ENCODE measurements at regions not wholly inside any gene's neighbourhood (a gene's known extent, or its start where the extent isn't known, plus 50 kb on each side); places are given as distances from the start of the nearest gene placed in this dataset.
A peak's percentile ranks its signal among the peaks of the same experiment; 100 is the strongest.

DNA sequence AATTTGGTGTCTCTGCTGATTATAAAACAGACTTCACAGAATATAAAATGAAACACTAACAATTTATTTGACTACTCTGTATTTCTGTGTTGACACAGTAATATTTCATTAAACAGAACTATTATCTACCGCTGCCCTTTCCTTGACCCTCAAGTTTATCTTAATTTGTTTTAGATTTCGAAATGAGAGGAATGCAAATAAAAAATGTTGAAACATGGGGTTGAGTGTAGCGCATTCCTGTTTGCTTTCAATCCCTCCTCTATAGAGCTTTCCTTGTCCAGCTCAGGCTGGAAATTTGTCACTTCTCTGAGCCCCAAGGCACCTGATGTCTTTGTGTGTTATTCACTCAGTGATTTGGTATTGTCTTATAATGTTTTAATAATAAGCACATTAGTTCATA is 550.2 kb downstream of the ZBBX start (continued):
- no peak for TF ChIP-seq ZNF407 (CRISPR knock-in tag; IDR thresholded peaks at IDR 0.05; ENCODE audit: not compliant biosample characterization)
- TF ChIP-seq HES4 (CRISPR knock-in tag; IDR thresholded peaks at IDR 0.05; ENCODE audit: borderline replicate concordance): no peak
- TF ChIP-seq LRRFIP1 (CRISPR knock-in tag; conservative IDR thresholded peaks at IDR 0.05): no peak
- TF ChIP-seq CHD4 (IDR thresholded peaks at IDR 0.05; ENCODE audit: borderline replicate concordance, low read length): no peak; the same call in 1 of the 2 replicates
- peak; percentile 54; the same call in 1 of the 2 replicates for TF ChIP-seq ZNF749 (CRISPR knock-in tag; IDR thresholded peaks at IDR 0.05; ENCODE audit: borderline replicate concordance)
- TF ChIP-seq, protein P1, sequence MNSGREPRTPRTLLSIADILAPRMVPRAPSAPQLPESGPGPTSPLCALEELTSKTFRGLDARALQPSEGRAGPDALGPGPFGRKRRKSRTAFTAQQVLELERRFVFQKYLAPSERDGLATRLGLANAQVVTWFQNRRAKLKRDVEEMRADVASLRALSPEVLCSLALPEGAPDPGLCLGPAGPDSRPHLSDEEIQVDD (CRISPR knock-in tag; IDR thresholded peaks at IDR 0.05; ENCODE audit: borderline replicate concordance): no peak
- TF ChIP-seq, protein P2, sequence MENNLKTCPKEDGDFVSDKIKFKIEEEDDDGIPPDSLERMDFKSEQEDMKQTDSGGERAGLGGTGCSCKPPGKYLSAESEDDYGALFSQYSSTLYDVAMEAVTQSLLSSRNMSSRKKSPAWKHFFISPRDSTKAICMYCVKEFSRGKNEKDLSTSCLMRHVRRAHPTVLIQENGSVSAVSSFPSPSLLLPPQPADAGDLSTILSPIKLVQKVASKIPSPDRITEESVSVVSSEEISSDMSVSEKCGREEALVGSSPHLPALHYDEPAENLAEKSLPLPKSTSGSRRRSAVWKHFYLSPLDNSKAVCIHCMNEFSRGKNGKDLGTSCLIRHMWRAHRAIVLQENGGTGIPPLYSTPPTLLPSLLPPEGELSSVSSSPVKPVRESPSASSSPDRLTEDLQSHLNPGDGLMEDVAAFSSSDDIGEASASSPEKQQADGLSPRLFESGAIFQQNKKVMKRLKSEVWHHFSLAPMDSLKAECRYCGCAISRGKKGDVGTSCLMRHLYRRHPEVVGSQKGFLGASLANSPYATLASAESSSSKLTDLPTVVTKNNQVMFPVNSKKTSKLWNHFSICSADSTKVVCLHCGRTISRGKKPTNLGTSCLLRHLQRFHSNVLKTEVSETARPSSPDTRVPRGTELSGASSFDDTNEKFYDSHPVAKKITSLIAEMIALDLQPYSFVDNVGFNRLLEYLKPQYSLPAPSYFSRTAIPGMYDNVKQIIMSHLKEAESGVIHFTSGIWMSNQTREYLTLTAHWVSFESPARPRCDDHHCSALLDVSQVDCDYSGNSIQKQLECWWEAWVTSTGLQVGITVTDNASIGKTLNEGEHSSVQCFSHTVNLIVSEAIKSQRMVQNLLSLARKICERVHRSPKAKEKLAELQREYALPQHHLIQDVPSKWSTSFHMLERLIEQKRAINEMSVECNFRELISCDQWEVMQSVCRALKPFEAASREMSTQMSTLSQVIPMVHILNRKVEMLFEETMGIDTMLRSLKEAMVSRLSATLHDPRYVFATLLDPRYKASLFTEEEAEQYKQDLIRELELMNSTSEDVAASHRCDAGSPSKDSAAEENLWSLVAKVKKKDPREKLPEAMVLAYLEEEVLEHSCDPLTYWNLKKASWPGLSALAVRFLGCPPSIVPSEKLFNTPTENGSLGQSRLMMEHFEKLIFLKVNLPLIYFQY (CRISPR knock-in tag; IDR thresholded peaks at IDR 0.05; ENCODE audit: borderline replicate concordance): 0 out of 2 replicates have a peak, but pooled peaks have one; percentile 22
- 0 out of 2 replicates have a peak, but pooled peaks have one; percentile 48 for TF ChIP-seq ZNF335 (CRISPR knock-in tag; IDR thresholded peaks at IDR 0.05)
- no peak for TF ChIP-seq ZNF414 (CRISPR knock-in tag; IDR thresholded peaks at IDR 0.05)
- peak; percentile 63; the same call in 1 of the 2 replicates for TF ChIP-seq POGK (CRISPR knock-in tag; conservative IDR thresholded peaks at IDR 0.05)

All from HepG2 (cell line).